ENCODE measurements at regions not wholly inside any gene's neighbourhood (a gene's known extent, or its start where the extent isn't known, plus 50 kb on each side); places are given as distances from the start of the nearest gene placed in this dataset.

- H3K27ac ChIP-seq (ENCODE audit: low read depth, low read length, poor library complexity, severe bottlenecking): no peak overlapping the region
- H3K4me1 ChIP-seq (ENCODE audit: insufficient read depth, low read length, poor library complexity, severe bottlenecking): no peaks in the 10 kb centered on the region
- H3K9me2 ChIP-seq (ENCODE audit: insufficient read depth, low read length): no peaks in the 10 kb centered on the region
- BruUV-seq (replicated peaks): no TSS peak
- no peaks in the 10 kb centered on the region for H3K79me2 ChIP-seq (ENCODE audit: insufficient read depth, low read depth, low read length)
- DNase-seq (ENCODE audit: low spot score): no peak
- peaks cover 26% of the 10 kb centered on the region for H3K9me3 ChIP-seq (ENCODE audit: low read length)
- POLR2A ChIA-PET: interaction anchor here (0.6 to 2.4 kb wide), 10 partner anchors 10 to 530 kb away, joined by 3 to 15 read pairs (median 4); no protein-coding TSS in a partner anchor
- no peak overlapping the region for H3K4me3 ChIP-seq (ENCODE audit: low read depth, low read length, poor library complexity, severe bottlenecking)
- intact Hi-C loops (cut with micrococcal nuclease; ENCODE audit: unreplicated experiment): no loop called here
- no peak overlapping the region for H3K4me2 ChIP-seq (ENCODE audit: low read length)
- no peaks in the 10 kb centered on the region; the same call in 1 of the 2 replicates for H3K36me3 ChIP-seq (ENCODE audit: insufficient read depth, low read length)
- peak overlapping the region; percentile 0; the same call in 1 of the 2 replicates for H2AFZ ChIP-seq (ENCODE audit: low read length)
- TF ChIP-seq EZH2phosphoT487 (IDR thresholded peaks at IDR 0.05; ENCODE audit: borderline replicate concordance, low read depth, low read length): no peak
- no peak for TF ChIP-seq CTCF (conservative IDR thresholded peaks at IDR 0.05; ENCODE audit: low read length)
- H4K20me1 ChIP-seq (ENCODE audit: insufficient read depth, low read length): no peaks in the 10 kb centered on the region
- CTCF ChIA-PET (ENCODE audit: unreplicated experiment): interaction anchor here (0.8 kb wide), 1 partner anchor 94 kb away, joined by 3 read pairs; no protein-coding TSS in a partner anchor
Observed at GRCh38 chr4:163649557-163650091, 155.1 kb downstream of the TMA16 start.

- Histone ChIP-seq H3K27ac (ENCODE audit: low read depth, low read length, poor library complexity, severe bottlenecking) (no peak overlapping the region), H3K36me3 (ENCODE audit: insufficient read depth, low read length) (no peaks in the 10 kb centered on the region; the same call in 1 of the 2 replicates), H3K4me1 (ENCODE audit: insufficient read depth, low read length, poor library complexity, severe bottlenecking) (no peaks in the 10 kb centered on the region), H3K4me3 (ENCODE audit: low read depth, low read length, poor library complexity, severe bottlenecking) (no peak overlapping the region), H2AFZ (ENCODE audit: low read length) (no peak overlapping the region), H3K4me2 (ENCODE audit: low read length) (no peak overlapping the region), H3K9me3 (ENCODE audit: low read length) (peaks cover 14% of the 10 kb centered on the region), H4K20me1 (ENCODE audit: insufficient read depth, low read length) (no peaks in the 10 kb centered on the region), H3K9me2 (ENCODE audit: insufficient read depth, low read length) (no peaks in the 10 kb centered on the region), H3K79me2 (ENCODE audit: insufficient read depth, low read depth, low read length) (no peaks in the 10 kb centered on the region)
- ChIA-PET CTCF (ENCODE audit: unreplicated experiment) (no interaction called here), POLR2A (interaction anchor here (1.0 to 3.4 kb wide), 3 partner anchors 10 to 40 kb away, joined by 3 to 18 read pairs (median 3); no protein-coding TSS in a partner anchor)
- no TSS peak for BruUV-seq (replicated peaks)
- TF ChIP-seq EZH2phosphoT487 (IDR thresholded peaks at IDR 0.05; ENCODE audit: borderline replicate concordance, low read depth, low read length) (no peak), CTCF (conservative IDR thresholded peaks at IDR 0.05; ENCODE audit: low read length) (no peak)
- intact Hi-C loops (cut with micrococcal nuclease; ENCODE audit: unreplicated experiment): no loop called here
- no peak for DNase-seq (ENCODE audit: low spot score)
Observed at GRCh38 chr4:163651761-163652160, 157.3 kb downstream of the TMA16 start.

- Histone ChIP-seq H3K27ac (ENCODE audit: low read depth, low read length, poor library complexity, severe bottlenecking) (no peak overlapping the region), H2AFZ (ENCODE audit: low read length) (no peak overlapping the region), H3K9me2 (ENCODE audit: insufficient read depth, low read length) (no peaks in the 10 kb centered on the region), H3K4me2 (ENCODE audit: low read length) (no peak overlapping the region), H3K9me3 (ENCODE audit: low read length) (peaks cover 24% of the 10 kb centered on the region; the same call in 1 of the 2 replicates), H3K4me1 (ENCODE audit: insufficient read depth, low read length, poor library complexity, severe bottlenecking) (no peaks in the 10 kb centered on the region), H3K79me2 (ENCODE audit: insufficient read depth, low read depth, low read length) (no peaks in the 10 kb centered on the region), H4K20me1 (ENCODE audit: insufficient read depth, low read length) (no peaks in the 10 kb centered on the region), H3K36me3 (ENCODE audit: insufficient read depth, low read length) (no peaks in the 10 kb centered on the region; the same call in 1 of the 2 replicates), H3K4me3 (ENCODE audit: low read depth, low read length, poor library complexity, severe bottlenecking) (no peak overlapping the region)
- POLR2A ChIA-PET: interaction anchor here (1.8 to 3.4 kb wide), 2 partner anchors 9 to 22 kb away, joined by 6 to 18 read pairs; no protein-coding TSS in a partner anchor
- DNase-seq (ENCODE audit: low spot score): no peak
- no TSS peak for BruUV-seq (replicated peaks)
- TF ChIP-seq CTCF (conservative IDR thresholded peaks at IDR 0.05; ENCODE audit: low read length) (no peak), EZH2phosphoT487 (IDR thresholded peaks at IDR 0.05; ENCODE audit: borderline replicate concordance, low read depth, low read length) (no peak)
- CTCF ChIA-PET (ENCODE audit: unreplicated experiment): no interaction called here
- intact Hi-C loops (cut with micrococcal nuclease; ENCODE audit: unreplicated experiment): no loop called here
Observed at GRCh38 chr4:163654621-163655020, 160.1 kb downstream of the TMA16 start.

All from OCI-LY7 (cell line).